Astrocyte (in vitro differentiated cells and primary cell): ENCODE measurements at regions not wholly inside any gene's neighbourhood (a gene's known extent, or its start where the extent isn't known, plus 50 kb on each side); places are given as distances from the start of the nearest gene placed in this dataset.

Experiments
- DNase-seq: peaks from one replicate; pipeline ENCODE4 v3.0.0-alpha.2; 2010; ENCODE audit warnings: low read depth
- FAIRE-seq: peaks from 2 replicates; lab custom pipeline; 2011; peaks lifted over from hg19 to GRCh38; lab: Jason Lieb, UNC
- H2AFZ ChIP-seq: 2 replicates; pipeline ENCODE4 v1.6.0; 2012; ENCODE audit warnings: low read depth, low read length, inconsistent platforms
- H3K27ac ChIP-seq: 2 replicates; pipeline ENCODE4 v1.5.1; 2011; ENCODE audit warnings: low read depth, low read length, inconsistent platforms
- H3K27me3 ChIP-seq: 2 replicates; pipeline ENCODE4 v1.6.0; 2011; ENCODE audit warnings: low read length, inconsistent platforms; ENCODE audit not compliant: insufficient read depth
- H3K36me3 ChIP-seq: 2 replicates; pipeline ENCODE4 v1.5.1; 2011; ENCODE audit warnings: low read length, inconsistent platforms; ENCODE audit not compliant: insufficient read depth
- H3K4me1 ChIP-seq: 2 replicates; pipeline ENCODE4 v1.5.1; 2011; ENCODE audit warnings: low read length, inconsistent platforms; ENCODE audit not compliant: insufficient read depth
- H3K4me2 ChIP-seq: 2 replicates; pipeline ENCODE4 v1.6.0; 2012; ENCODE audit warnings: low read length, inconsistent platforms
- H3K4me3 ChIP-seq: 2 replicates; pipeline ENCODE4 v1.5.1; 2011; ENCODE audit warnings: low read depth, mild to moderate bottlenecking, low read length, inconsistent platforms; ENCODE audit not compliant: insufficient read depth
- H3K79me2 ChIP-seq: 2 replicates; pipeline ENCODE4 v1.6.0; 2012; ENCODE audit warnings: mild to moderate bottlenecking, low read length, inconsistent platforms; ENCODE audit not compliant: insufficient read depth
- H3K9ac ChIP-seq: 2 replicates; pipeline ENCODE4 v1.6.0; 2012; ENCODE audit warnings: mild to moderate bottlenecking, low read length, inconsistent platforms
- H3K9me3 ChIP-seq: 2 replicates; pipeline ENCODE4 v1.5.1; 2012; ENCODE audit warnings: low read depth, mild to moderate bottlenecking, low read length, inconsistent platforms; ENCODE audit not compliant: insufficient read depth
- H4K20me1 ChIP-seq: 2 replicates; pipeline ENCODE4 v1.6.0; 2012; ENCODE audit warnings: low read length, inconsistent platforms; ENCODE audit not compliant: insufficient read depth
- H3K27ac Mint-ChIP-seq: one replicate; pipeline ENCODE4 v1.8.0; 2021; ENCODE audit warnings: mild to moderate bottlenecking, mixed read lengths; ENCODE audit not compliant: unreplicated experiment
- H3K27me3 Mint-ChIP-seq: one replicate; pipeline ENCODE4 v1.8.0; 2021; ENCODE audit warnings: low read depth, mixed read lengths; ENCODE audit not compliant: unreplicated experiment
- H3K36me3 Mint-ChIP-seq: one replicate; pipeline ENCODE4 v1.8.0; 2021; ENCODE audit warnings: low read depth, mixed read lengths; ENCODE audit not compliant: unreplicated experiment
- H3K4me1 Mint-ChIP-seq: one replicate; pipeline ENCODE4 v1.8.0; 2021; ENCODE audit warnings: low read depth, mixed read lengths; ENCODE audit not compliant: unreplicated experiment
- H3K4me3 Mint-ChIP-seq: one replicate; pipeline ENCODE4 v1.8.0; 2021; ENCODE audit warnings: mild to moderate bottlenecking, moderate library complexity, mixed read lengths; ENCODE audit not compliant: unreplicated experiment
- H3K9me3 Mint-ChIP-seq: one replicate; pipeline ENCODE4 v1.8.0; 2021; ENCODE audit warnings: mild to moderate bottlenecking, mixed read lengths; ENCODE audit not compliant: unreplicated experiment
- CTCF ChIP-seq: IDR thresholded peaks from 2 replicates; pipeline ENCODE4 v1.5.1; 2011; ENCODE audit warnings: low read depth, mild to moderate bottlenecking, inconsistent platforms, low read length, moderate library complexity; ENCODE audit not compliant: insufficient read depth
- EZH2 ChIP-seq: IDR thresholded peaks from 2 replicates; pipeline ENCODE4 v1.6.1; 2012; ENCODE audit warnings: mild to moderate bottlenecking, low read length, inconsistent platforms; ENCODE audit not compliant: insufficient read depth

- H3K9ac ChIP-seq: no peak overlapping the region
- Mint-ChIP-seq H3K27ac (peak overlapping the region; percentile 94), H3K27me3 (no peaks in the 10 kb centered on the region), H3K36me3 (no peaks in the 10 kb centered on the region), H3K4me3 (no peak overlapping the region), H3K9me3 (peaks cover 2% of the 10 kb centered on the region), H3K4me1 (peaks cover 30% of the 10 kb centered on the region)
- no peaks in the 10 kb centered on the region for H4K20me1 ChIP-seq
- H3K4me1 ChIP-seq: peaks cover 11% of the 10 kb centered on the region
- H3K9me3 ChIP-seq: no peaks in the 10 kb centered on the region
- no peak overlapping the region for H3K4me3 ChIP-seq
- no peak for DNase-seq
- no peaks in the 10 kb centered on the region for H3K36me3 ChIP-seq
- no peaks in the 10 kb centered on the region for H3K79me2 ChIP-seq
- H2AFZ ChIP-seq: no peak overlapping the region
- H3K27me3 ChIP-seq: no peaks in the 10 kb centered on the region
- H3K4me2 ChIP-seq: no peak overlapping the region
- peak overlapping the region; percentile 28 for H3K27ac ChIP-seq
- FAIRE-seq: peak; percentile 17
- no peak for TF ChIP-seq CTCF
- TF ChIP-seq EZH2: no peak
Measured at GRCh38 chr11:93054279-93054678, 84.8 kb downstream of the MTNR1B start.

GRCh38 chr11:93054881-93055280 is 85.4 kb downstream of the MTNR1B start:
- peak; percentile 95 for DNase-seq
- H3K4me2 ChIP-seq: peak overlapping the region; percentile 17
- peak; percentile 93 for FAIRE-seq

More at GRCh38 chr11:93054881-93055280, 85.4 kb downstream of the MTNR1B start:
- TF ChIP-seq CTCF (no peak), EZH2 (no peak)
- Mint-ChIP-seq H3K9me3 (peaks cover 2% of the 10 kb centered on the region), H3K36me3 (no peaks in the 10 kb centered on the region), H3K4me1 (peaks cover 36% of the 10 kb centered on the region), H3K4me3 (no peak overlapping the region), H3K27ac (peak overlapping the region; percentile 95), H3K27me3 (no peaks in the 10 kb centered on the region)
- Histone ChIP-seq H3K4me1 (peaks cover 16% of the 10 kb centered on the region), H3K9ac (no peak overlapping the region), H3K9me3 (no peaks in the 10 kb centered on the region), H4K20me1 (no peaks in the 10 kb centered on the region), H3K36me3 (no peaks in the 10 kb centered on the region), H3K79me2 (no peaks in the 10 kb centered on the region), H3K27ac (peak overlapping the region; percentile 28), H2AFZ (no peak overlapping the region), H3K4me3 (no peak overlapping the region), H3K27me3 (no peaks in the 10 kb centered on the region)
